T follicular helper cell (primary cell): ENCODE measurements at regions not wholly inside any gene's neighbourhood (a gene's known extent, or its start where the extent isn't known, plus 50 kb on each side); places are given as distances from the start of the nearest gene placed in this dataset.
"Not testable (repeated sequence)": the region's sequence is repeated elsewhere in the genome, so short reads cannot be mapped to it uniquely, and the experiment has no call there.

Experiments used
- DNase-seq: peaks from one replicate; pipeline ENCODE4 v3.0.0-alpha.2; 2020; ENCODE audit warnings: low read depth

- no peak for DNase-seq
Measured at GRCh38 chr11:81569999-81570398, 1163.7 kb downstream of the FAM181B start.

- no peak for DNase-seq
Measured at GRCh38 chr11:81568918-81569317, 1164.7 kb downstream of the FAM181B start.

GRCh38 chr11:81548123-81548522, 1185.5 kb downstream of the FAM181B start:
- DNase-seq = no peak

- not testable (repeated sequence) for DNase-seq
Measured at GRCh38 chr11:81539806-81540205, 1193.9 kb downstream of the FAM181B start.

GRCh38 chr11:81515566-81515965, 1218.1 kb downstream of the FAM181B start:
- no peak for DNase-seq

- DNase-seq = no peak
Measured at GRCh38 chr11:81497202-81497804, 1236.4 kb downstream of the FAM181B start.

GRCh38 chr11:81496601-81497000, 1237.1 kb downstream of the FAM181B start:
- no peak for DNase-seq

GRCh38 chr11:81495699-81496292, 1237.9 kb downstream of the FAM181B start:
- DNase-seq = no peak

- DNase-seq = no peak
Measured at GRCh38 chr11:81494431-81494830, 1239.2 kb downstream of the FAM181B start.

GRCh38 chr11:81492923-81493445, 1240.7 kb downstream of the FAM181B start:
- DNase-seq = no peak

- DNase-seq = no peak
Measured at GRCh38 chr11:81487109-81487508, 1246.6 kb downstream of the FAM181B start.

GRCh38 chr11:81484196-81484595, 1249.5 kb downstream of the FAM181B start:
- DNase-seq = no peak

GRCh38 chr11:81477277-81477676, 1256.4 kb downstream of the FAM181B start:
- DNase-seq = no peak

- DNase-seq = no peak
Measured at GRCh38 chr11:81476345-81476744, 1257.3 kb downstream of the FAM181B start.

GRCh38 chr11:81472646-81473045, 1261.0 kb downstream of the FAM181B start:
- DNase-seq = no peak

- no peak for DNase-seq
Measured at GRCh38 chr11:81470446-81470845, 1263.2 kb downstream of the FAM181B start.

- DNase-seq = no peak
Measured at GRCh38 chr11:81459766-81460306, 1273.8 kb downstream of the FAM181B start.

- no peak for DNase-seq
Measured at GRCh38 chr11:81449588-81450156, 1284.0 kb downstream of the FAM181B start.

- no peak for DNase-seq
Measured at GRCh38 chr11:81444297-81444696, 1289.4 kb downstream of the FAM181B start.

- DNase-seq = no peak
Measured at GRCh38 chr11:81432333-81432732, 1301.3 kb downstream of the FAM181B start.

GRCh38 chr11:81424822-81425221, 1308.8 kb downstream of the FAM181B start:
- DNase-seq = no peak

GRCh38 chr11:81422402-81422801, 1311.3 kb downstream of the FAM181B start:
- no peak for DNase-seq

GRCh38 chr11:81421251-81421860, 1312.3 kb downstream of the FAM181B start:
- DNase-seq = no peak
